BJ (cell line): ENCODE measurements at regions not wholly inside any gene's neighbourhood (a gene's known extent, or its start where the extent isn't known, plus 50 kb on each side); places are given as distances from the start of the nearest gene placed in this dataset.
"Not testable (repeated sequence)": the region's sequence is repeated elsewhere in the genome, so short reads cannot be mapped to it uniquely, and the experiment has no call there.

ENCODE experiments used
- CTCF ChIA-PET: fragments of 350-600 bp; formaldehyde crosslinking; extraction: SDS; loops from one replicate; lab custom pipeline; 2021; ENCODE audit warnings: antibody characterized with exemption, inconsistent platforms; lab: Yijun Ruan, JAX
- POLR2A ChIA-PET: fragments of 300-600 bp; sonication (Branson Sonifier 250); formaldehyde crosslinking; extraction: SDS; loops from one replicate; lab custom pipeline; 2021; ENCODE audit warnings: antibody characterized with exemption; lab: Charles Lee
- DNase-seq: peaks from one replicate; pipeline ENCODE4 v3.0.0-alpha.2; 2011; ENCODE audit warnings: low read depth
- H3K27me3 ChIP-seq: 2 replicates; pipeline ENCODE4 v1.6.0; 2011; ENCODE audit warnings: low read length; ENCODE audit not compliant: control insufficient read depth, insufficient read depth
- H3K36me3 ChIP-seq: 2 replicates; pipeline ENCODE4 v1.5.1; 2011; ENCODE audit warnings: low read length; ENCODE audit not compliant: control insufficient read depth, insufficient read depth
- H3K4me3 ChIP-seq: 2 replicates; pipeline ENCODE4 v1.5.1; 2011; ENCODE audit warnings: low read depth, mild to moderate bottlenecking, control low read depth, low read length
- TF ChIP-seq, protein P1 (sequence below): IDR thresholded peaks from 2 replicates; pipeline ENCODE4 v1.5.1; 2011; ENCODE audit warnings: low read depth, mild to moderate bottlenecking, control low read depth, inconsistent platforms, low read length, moderate library complexity; ENCODE audit not compliant: insufficient read depth

DNA sequence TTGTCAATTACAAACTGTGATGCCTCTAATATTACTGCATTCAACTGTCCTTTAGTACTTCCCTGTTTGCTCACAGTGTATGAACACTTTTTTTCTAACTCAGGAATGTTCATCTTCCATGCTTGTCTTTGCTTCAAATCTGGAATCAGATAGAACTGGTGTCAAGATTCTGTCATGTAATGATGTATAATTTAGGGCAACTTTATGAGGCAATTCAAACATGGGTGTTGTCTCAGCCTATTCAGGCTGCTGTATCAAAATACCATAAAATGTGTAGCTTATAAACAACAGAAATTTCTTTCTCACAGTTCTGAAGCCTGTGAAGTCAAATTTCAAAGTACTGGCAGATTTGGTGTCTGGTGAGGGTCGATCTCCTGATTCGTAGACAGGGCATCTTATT is 1012.9 kb downstream of the RAB28 start:
- TF ChIP-seq, protein P1, sequence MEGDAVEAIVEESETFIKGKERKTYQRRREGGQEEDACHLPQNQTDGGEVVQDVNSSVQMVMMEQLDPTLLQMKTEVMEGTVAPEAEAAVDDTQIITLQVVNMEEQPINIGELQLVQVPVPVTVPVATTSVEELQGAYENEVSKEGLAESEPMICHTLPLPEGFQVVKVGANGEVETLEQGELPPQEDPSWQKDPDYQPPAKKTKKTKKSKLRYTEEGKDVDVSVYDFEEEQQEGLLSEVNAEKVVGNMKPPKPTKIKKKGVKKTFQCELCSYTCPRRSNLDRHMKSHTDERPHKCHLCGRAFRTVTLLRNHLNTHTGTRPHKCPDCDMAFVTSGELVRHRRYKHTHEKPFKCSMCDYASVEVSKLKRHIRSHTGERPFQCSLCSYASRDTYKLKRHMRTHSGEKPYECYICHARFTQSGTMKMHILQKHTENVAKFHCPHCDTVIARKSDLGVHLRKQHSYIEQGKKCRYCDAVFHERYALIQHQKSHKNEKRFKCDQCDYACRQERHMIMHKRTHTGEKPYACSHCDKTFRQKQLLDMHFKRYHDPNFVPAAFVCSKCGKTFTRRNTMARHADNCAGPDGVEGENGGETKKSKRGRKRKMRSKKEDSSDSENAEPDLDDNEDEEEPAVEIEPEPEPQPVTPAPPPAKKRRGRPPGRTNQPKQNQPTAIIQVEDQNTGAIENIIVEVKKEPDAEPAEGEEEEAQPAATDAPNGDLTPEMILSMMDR: no peak
- CTCF ChIA-PET: no interaction called here
- Histone ChIP-seq H3K4me3 (no peak overlapping the region), H3K36me3 (no peaks in the 10 kb centered on the region), H3K27me3 (no peaks in the 10 kb centered on the region)
- no peak for DNase-seq
- POLR2A ChIA-PET: no interaction called here

DNA sequence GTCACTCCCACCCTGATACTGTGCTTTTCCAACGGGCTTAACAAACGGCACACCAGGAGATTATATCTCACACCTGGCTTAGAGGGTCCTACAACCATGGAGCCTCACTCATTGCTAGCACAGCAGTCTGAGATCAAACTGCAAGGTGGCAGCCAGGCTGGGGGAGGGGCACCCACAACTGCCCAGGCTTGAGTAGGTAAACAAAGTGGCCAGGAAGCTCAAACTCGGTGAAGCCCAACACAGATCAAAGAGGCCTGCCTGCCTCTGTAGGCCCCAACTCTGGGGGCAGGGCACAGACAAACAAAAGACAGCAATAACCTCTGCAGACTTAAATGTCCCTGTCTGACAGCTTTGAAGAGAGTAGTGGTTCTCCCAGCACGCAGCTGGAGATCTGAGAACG is 1022.6 kb downstream of the RAB28 start:
- H3K4me3 ChIP-seq, DNase-seq, H3K27me3 ChIP-seq, H3K36me3 ChIP-seq, POLR2A ChIA-PET, CTCF ChIA-PET: not testable (repeated sequence)

DNA sequence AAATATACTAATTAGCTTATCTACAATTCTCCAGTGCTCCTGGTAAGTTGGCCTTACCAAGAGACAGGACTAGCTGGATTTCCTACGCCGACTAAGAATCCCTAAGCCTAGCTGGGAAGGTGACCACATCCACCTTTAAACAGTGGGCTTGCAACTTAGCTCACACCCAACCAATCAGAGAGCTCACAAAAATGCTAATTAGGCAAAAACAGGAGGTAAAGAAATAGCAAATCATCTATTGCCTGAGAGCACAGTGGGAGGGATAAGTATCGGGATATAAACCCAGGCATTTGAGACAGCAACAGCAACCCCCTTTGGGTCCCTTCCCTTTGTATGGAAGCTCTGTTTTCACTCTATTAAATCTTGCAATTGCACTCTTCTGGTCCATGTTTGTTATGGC is 1025.0 kb downstream of the RAB28 start:
- Histone ChIP-seq H3K36me3 (no peaks in the 10 kb centered on the region), H3K27me3 (no peaks in the 10 kb centered on the region), H3K4me3 (no peak overlapping the region)
- CTCF ChIA-PET: interaction anchor here (0.5 kb wide), 1 partner anchor 660 kb away, joined by 4 read pairs; no protein-coding TSS in a partner anchor
- DNase-seq: no peak
- TF ChIP-seq, protein P1: no peak
- POLR2A ChIA-PET: no interaction called here

DNA sequence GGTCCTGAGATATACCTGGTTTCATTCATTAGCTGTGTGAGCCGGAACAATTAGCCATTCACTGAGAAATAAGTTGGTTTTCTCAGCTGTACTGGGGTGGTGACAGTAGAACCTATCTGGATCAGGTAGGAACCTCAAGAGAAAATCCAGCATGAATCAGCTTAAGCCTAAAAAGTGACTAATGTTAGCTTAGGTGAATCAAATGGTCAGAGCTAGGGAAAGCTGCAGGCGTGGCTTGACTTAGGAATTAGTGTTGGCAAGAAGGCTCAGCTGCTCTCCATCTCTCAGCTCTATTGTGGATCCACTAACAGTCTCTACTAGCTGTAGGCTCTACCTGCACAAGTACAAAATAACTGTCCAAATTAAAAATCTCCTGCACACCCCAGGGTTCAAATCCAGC is 1025.5 kb downstream of the RAB28 start:
- no peaks in the 10 kb centered on the region for H3K36me3 ChIP-seq
- no peak for DNase-seq
- TF ChIP-seq, protein P1: no peak
- CTCF ChIA-PET: no interaction called here
- no peaks in the 10 kb centered on the region for H3K27me3 ChIP-seq
- no peak overlapping the region for H3K4me3 ChIP-seq
- POLR2A ChIA-PET: no interaction called here

DNA sequence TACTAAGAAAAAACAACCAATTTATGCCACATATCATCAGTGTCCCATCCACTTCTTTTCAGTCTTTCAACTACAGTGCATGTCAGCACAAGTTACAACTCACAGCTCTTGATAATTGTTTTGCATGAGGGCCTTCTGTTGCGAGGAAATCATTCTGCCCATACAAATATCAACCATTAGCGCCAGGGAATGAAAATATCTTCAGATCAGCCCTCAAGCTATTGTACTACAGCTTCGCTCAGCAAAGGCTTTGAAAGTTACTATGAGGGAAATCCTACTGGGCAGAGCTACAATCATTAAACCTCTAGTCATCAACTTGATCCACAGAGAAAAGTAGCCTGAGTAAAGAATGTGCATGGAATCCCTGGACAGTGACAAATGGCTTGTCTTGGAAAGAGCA is 1023.6 kb upstream of the HS3ST1 start:
- no peaks in the 10 kb centered on the region for H3K36me3 ChIP-seq
- no peaks in the 10 kb centered on the region for H3K27me3 ChIP-seq
- TF ChIP-seq, protein P1: no peak
- no peak overlapping the region for H3K4me3 ChIP-seq
- DNase-seq: no peak
- ChIA-PET CTCF (no interaction called here), POLR2A (no interaction called here)

DNA sequence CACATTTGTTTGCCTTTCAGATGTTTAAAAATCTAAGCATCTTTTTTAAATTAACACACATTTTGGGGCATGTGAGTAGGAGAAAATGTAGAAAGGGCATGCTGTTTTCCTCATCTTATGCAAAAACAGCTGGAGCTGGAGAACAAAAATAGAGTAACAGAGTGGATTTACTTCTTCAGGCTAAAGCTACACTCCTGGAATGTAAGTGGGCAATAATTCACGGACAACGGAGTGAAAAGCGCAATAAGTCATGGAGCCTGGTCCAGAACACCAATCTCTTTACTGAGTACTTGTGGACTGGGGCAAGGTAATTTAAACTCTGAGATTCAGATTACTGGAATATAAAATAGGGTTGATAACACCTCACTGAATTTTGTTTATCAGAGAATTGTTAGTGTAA is 1018.8 kb upstream of the HS3ST1 start:
- ChIA-PET CTCF (no interaction called here), POLR2A (no interaction called here)
- Histone ChIP-seq H3K27me3 (no peaks in the 10 kb centered on the region), H3K36me3 (no peaks in the 10 kb centered on the region), H3K4me3 (no peak overlapping the region)
- TF ChIP-seq, protein P1: no peak
- no peak for DNase-seq
